ENCODE measurements at regions not wholly inside any gene's neighbourhood (a gene's known extent, or its start where the extent isn't known, plus 50 kb on each side); places are given as distances from the start of the nearest gene placed in this dataset.

DNA sequence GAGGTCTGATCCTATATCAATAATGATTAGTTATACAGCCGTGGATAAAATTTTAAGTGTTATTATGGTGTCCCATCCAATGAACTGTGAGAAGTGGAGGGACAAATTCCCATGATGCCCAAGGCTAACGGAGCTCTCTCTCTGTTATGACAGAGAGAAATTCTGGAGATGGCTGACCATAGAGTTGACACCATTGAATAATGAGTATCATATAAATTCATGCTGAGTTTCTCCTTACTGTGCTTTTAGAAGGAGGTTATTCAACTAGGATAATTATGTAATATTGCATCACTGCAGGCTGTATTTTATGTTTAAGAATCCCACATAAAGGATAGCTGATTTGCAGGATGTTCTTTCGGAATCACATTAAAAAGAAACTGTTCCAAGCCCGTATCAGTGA is 82.9 kb downstream of the PYDC2 start:
- no peak overlapping the region for H3K4me3 ChIP-seq (ENCODE audit: low read depth, low read length)
- no peak for DNase-seq (ENCODE audit: low read depth)
- TF ChIP-seq, protein P1, sequence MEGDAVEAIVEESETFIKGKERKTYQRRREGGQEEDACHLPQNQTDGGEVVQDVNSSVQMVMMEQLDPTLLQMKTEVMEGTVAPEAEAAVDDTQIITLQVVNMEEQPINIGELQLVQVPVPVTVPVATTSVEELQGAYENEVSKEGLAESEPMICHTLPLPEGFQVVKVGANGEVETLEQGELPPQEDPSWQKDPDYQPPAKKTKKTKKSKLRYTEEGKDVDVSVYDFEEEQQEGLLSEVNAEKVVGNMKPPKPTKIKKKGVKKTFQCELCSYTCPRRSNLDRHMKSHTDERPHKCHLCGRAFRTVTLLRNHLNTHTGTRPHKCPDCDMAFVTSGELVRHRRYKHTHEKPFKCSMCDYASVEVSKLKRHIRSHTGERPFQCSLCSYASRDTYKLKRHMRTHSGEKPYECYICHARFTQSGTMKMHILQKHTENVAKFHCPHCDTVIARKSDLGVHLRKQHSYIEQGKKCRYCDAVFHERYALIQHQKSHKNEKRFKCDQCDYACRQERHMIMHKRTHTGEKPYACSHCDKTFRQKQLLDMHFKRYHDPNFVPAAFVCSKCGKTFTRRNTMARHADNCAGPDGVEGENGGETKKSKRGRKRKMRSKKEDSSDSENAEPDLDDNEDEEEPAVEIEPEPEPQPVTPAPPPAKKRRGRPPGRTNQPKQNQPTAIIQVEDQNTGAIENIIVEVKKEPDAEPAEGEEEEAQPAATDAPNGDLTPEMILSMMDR (IDR thresholded peaks at IDR 0.05; ENCODE audit: insufficient read depth, low read depth, low read length, missing control alignments), result no peak

DNA sequence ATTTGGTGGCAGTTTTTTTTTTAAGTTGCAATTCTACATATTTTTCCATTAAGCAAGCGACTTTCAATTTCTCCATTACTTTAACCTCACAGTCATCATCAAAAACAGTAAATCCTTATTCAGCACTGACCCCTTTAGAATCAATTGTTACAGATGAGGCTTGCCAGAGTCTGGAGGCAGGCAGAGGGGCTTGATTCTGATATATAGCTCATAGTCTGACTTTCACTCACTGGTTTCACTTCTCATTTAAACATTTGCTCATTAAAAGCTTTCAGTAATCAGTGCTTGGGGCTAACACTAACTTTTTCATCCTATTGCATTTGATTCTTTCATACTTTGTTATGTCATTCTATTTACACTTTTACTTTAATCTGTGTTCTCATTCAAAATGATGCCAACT is 88.4 kb downstream of the PYDC2 start:
- DNase-seq (ENCODE audit: low read depth), result no peak
- TF ChIP-seq, protein P1 (IDR thresholded peaks at IDR 0.05; ENCODE audit: insufficient read depth, low read depth, low read length, missing control alignments), result no peak
- H3K4me3 ChIP-seq (ENCODE audit: low read depth, low read length), result no peak overlapping the region

DNA sequence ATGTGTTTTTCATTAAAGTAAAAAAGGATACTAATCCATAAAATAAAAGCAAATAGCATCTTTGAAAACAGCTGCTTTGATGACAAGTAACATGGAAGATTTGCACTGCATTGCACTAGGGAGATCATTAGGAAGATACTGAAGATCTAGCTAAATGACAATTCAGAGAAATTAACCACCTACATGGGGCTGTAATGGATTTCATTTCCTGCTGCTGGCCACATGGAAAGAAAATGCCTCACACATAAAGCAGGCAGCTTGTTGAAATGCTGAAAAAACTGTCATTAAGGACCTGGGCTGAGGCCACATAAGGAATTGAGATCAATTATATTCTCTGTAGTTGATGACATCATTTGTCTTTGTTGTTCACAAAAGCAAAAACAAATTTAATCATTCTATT is 94.1 kb downstream of the PYDC2 start:
- TF ChIP-seq, protein P1 (IDR thresholded peaks at IDR 0.05; ENCODE audit: insufficient read depth, low read depth, low read length, missing control alignments), result no peak
- no peak overlapping the region for H3K4me3 ChIP-seq (ENCODE audit: low read depth, low read length)

DNA sequence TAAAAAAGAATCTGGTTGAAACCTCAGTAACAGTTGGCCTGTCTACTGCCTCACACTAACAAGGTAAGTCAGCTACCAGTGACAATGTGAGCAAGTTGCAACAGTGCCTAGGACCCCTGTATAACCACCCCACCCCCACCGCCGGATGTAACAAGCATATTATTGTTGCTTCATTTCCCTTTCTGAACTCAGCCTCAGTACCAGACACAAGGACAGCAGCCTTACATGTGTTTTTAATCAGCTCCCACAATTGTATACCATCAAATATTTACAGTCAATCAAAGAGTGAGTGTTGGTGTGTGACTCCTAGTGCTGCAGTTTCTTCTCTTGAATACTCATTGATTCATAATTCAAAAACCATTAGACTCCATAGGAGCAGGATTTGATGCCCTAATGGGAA is 96.4 kb downstream of the PYDC2 start:
- DNase-seq (ENCODE audit: low read depth), result no peak
- no peak overlapping the region for H3K4me3 ChIP-seq (ENCODE audit: low read depth, low read length)
- TF ChIP-seq, protein P1 (IDR thresholded peaks at IDR 0.05; ENCODE audit: insufficient read depth, low read depth, low read length, missing control alignments), result no peak

More for the DNA sequence above, 94.1 kb downstream of the PYDC2 start:
- DNase-seq (ENCODE audit: low read depth), result no peak

DNA sequence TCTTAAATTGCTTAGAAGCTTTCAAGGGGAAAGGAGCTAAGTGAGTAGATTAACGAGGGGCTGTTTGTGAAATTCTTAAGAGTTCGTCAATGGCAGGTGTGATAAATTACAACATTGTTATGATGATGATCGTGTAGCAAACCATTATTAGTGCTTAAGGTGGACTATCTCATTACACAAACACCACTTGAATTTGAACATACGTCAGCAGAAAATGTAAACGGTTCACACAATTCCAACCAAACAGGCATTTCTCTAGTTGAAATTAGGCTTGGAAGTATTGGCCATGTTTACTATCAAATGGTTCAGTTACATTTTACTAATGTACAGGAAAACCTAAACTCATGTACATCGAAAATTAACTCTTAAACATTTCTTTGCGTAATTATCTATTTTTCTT is 102.8 kb downstream of the PYDC2 start:
- no peak for DNase-seq (ENCODE audit: low read depth)
- TF ChIP-seq, protein P1 (IDR thresholded peaks at IDR 0.05; ENCODE audit: insufficient read depth, low read depth, low read length, missing control alignments), result no peak

DNA sequence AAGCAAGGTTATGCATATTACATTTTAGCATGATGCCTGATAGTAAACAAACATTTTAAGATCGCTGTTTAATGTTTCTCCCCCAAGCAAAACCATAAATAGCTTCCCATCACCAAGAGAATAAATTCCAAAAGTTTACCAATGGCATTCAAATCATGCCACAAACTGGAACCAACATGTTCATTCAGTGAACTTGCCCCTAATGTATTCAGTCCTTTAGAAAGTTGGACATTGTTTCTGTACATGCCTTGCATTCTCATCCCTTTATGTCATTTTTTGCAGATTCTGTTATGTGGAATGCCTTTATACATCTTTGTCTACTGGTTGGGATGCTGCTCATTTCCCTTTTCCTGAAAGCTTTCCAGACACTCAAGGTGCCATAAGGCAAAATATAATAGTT is 105.5 kb downstream of the PYDC2 start:
- TF ChIP-seq, protein P1 (IDR thresholded peaks at IDR 0.05; ENCODE audit: insufficient read depth, low read depth, low read length, missing control alignments), result no peak
- H3K4me3 ChIP-seq (ENCODE audit: low read depth, low read length), result no peak overlapping the region
- no peak for DNase-seq (ENCODE audit: low read depth)

More for the DNA sequence above, 102.8 kb downstream of the PYDC2 start:
- H3K4me3 ChIP-seq (ENCODE audit: low read depth, low read length), result no peak overlapping the region

DNA sequence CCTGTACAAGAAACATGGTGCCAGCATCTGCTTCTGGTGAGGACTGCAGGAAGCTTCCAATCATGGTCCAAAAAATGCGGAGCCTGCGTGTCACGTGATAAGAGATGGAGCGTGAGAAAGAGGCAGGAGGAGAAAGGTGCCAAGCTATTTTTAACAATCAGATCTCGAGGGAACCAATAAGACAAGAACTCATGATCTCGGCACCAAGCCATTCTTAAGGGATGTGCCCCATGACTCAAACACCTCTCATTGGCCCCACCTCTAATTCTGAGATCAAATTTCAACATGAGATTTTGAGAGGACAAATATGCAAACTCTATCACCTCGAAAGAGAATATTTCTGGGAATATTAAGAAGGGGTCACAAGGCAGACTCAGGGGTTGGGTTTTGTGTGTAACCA is 107.2 kb downstream of the PYDC2 start:
- no peak overlapping the region for H3K4me3 ChIP-seq (ENCODE audit: low read depth, low read length)
- no peak for DNase-seq (ENCODE audit: low read depth)
- TF ChIP-seq, protein P1 (IDR thresholded peaks at IDR 0.05; ENCODE audit: insufficient read depth, low read depth, low read length, missing control alignments), result no peak
